Astrocyte of the spinal cord (primary cell): ENCODE measurements at regions not wholly inside any gene's neighbourhood (a gene's known extent, or its start where the extent isn't known, plus 50 kb on each side); places are given as distances from the start of the nearest gene placed in this dataset.

Experiments used
- DNase-seq: peaks from one replicate; pipeline ENCODE4 v3.0.0; 2011; ENCODE audit warnings: low read depth, low spot score
- H3K4me3 ChIP-seq: 2 replicates; pipeline ENCODE4 v1.5.1; 2011; ENCODE audit warnings: low read depth, mild to moderate bottlenecking, low read length, moderate library complexity
- in situ Hi-C: cut with HindIII; loops from 2 replicates; pipeline ENCODE4 v1.10.0; 2017; ENCODE audit warnings: low sequenced_read_pairs
- TF ChIP-seq, protein P1 (sequence below): IDR thresholded peaks from 2 replicates; pipeline ENCODE4 v1.5.1; 2012; ENCODE audit warnings: low read depth, mild to moderate bottlenecking, low read length, inconsistent platforms

GRCh38 chr19:30276011-30276882 is 95.9 kb upstream of the ZNF536 start:
- DNase-seq, result no peak
- TF ChIP-seq, protein P1, sequence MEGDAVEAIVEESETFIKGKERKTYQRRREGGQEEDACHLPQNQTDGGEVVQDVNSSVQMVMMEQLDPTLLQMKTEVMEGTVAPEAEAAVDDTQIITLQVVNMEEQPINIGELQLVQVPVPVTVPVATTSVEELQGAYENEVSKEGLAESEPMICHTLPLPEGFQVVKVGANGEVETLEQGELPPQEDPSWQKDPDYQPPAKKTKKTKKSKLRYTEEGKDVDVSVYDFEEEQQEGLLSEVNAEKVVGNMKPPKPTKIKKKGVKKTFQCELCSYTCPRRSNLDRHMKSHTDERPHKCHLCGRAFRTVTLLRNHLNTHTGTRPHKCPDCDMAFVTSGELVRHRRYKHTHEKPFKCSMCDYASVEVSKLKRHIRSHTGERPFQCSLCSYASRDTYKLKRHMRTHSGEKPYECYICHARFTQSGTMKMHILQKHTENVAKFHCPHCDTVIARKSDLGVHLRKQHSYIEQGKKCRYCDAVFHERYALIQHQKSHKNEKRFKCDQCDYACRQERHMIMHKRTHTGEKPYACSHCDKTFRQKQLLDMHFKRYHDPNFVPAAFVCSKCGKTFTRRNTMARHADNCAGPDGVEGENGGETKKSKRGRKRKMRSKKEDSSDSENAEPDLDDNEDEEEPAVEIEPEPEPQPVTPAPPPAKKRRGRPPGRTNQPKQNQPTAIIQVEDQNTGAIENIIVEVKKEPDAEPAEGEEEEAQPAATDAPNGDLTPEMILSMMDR, result no peak
- in situ Hi-C loops, result no loop called here
- H3K4me3 ChIP-seq, result no peak overlapping the region

DNA sequence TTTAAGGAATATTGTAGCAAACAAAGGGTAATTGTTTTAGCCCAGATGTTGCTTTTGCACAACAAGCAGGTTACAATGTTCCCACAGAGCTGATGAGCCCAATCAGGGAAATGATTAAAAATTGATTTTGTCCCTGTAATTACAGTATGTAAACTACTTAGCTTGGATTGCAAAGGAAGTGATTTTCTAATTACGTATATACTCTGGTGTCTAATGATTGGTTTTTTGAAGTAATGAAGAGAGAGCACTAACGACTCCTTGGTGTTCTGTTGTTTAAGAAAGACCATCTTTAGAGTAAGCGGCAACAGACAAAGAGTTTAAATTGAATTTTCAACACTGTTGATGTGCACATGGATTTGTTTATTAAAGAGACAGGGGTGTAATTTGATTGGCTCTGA is 95.3 kb upstream of the ZNF536 start:
- in situ Hi-C loops, result no loop called here
- H3K4me3 ChIP-seq, result no peak overlapping the region
- DNase-seq, result no peak
- TF ChIP-seq, protein P1, result no peak

- no peak overlapping the region for H3K4me3 ChIP-seq
- no peak for DNase-seq
- in situ Hi-C loops, result no loop called here
- TF ChIP-seq, protein P1, result no peak
These were observed 94.0 kb upstream of the ZNF536 start for GRCh38 chr19:30277941-30278881.

DNA sequence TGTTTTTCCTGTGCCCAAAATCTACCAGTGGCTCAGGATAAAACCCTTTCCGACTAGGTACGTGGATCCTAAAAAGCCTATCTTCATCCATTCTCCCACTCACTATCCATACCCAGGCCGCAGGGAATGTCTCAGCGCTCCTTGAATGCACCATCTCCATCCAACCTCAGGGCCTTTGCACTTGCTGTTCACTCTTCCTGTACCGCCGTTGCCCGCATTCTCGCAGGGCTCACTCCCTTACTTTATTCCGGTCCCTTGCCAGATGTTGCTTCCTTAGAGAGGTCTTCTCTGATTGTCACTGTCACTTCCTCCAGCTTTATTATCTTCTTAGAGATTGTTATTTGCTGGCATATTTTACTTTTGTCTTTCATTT is 93.3 kb upstream of the ZNF536 start:
- TF ChIP-seq, protein P1, result no peak
- no peak for DNase-seq
- H3K4me3 ChIP-seq, result no peak overlapping the region
- in situ Hi-C loops, result no loop called here

DNA sequence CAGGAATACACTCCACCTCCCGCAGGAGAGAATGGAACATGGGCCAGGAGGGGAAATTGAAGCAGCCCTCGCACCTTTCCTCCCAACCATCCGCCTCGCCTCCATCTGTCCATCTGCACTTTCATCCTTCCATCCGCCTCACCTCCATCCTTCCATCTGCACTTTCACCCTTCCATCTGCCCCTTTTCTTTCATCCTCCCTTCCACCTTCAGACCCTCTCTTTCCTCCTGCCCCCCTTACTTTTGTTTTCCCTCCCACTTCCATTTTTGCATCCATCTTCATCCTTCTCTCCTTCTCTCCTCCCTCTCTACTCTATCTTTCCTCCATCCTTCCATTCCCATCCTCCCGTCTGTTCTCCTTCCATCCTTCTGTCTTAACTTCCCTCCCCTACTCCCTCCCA is 92.2 kb upstream of the ZNF536 start:
- no peak overlapping the region for H3K4me3 ChIP-seq
- TF ChIP-seq, protein P1, result no peak
- DNase-seq, result no peak
- in situ Hi-C loops, result no loop called here

DNA sequence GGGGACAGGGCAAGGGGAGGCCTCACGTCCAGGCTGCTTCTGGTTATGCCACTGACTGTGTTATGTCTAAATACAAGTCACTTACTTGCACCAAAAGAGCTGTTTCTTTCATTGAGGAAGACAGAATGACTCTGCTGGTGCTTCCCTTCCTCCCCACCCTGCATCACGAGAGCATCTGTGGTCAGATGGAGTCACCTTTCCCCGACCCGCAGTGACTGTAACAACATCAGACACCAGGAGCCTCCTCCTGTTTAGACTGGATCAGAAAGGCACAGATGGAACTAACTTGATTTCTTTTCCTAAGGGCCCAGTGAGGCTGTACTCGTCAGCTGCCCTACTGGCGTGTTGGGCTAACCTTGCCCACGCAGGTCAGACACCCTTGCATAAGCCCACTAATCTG is 90.3 kb upstream of the ZNF536 start:
- in situ Hi-C loops, result no loop called here
- H3K4me3 ChIP-seq, result no peak overlapping the region
- DNase-seq, result no peak
- TF ChIP-seq, protein P1, result no peak
